HFFc6 (cell line): ENCODE measurements at regions not wholly inside any gene's neighbourhood (a gene's known extent, or its start where the extent isn't known, plus 50 kb on each side); places are given as distances from the start of the nearest gene placed in this dataset.

Experiments used
- DNase-seq: peaks from one replicate; pipeline ENCODE4 v3.0.0-alpha.2; 2018
- H3K27ac Mint-ChIP-seq: 2 replicates; pipeline ENCODE4 v1.8.0; 2020; ENCODE audit warnings: mild to moderate bottlenecking, mixed read lengths
- H3K27me3 Mint-ChIP-seq: 2 replicates; pipeline ENCODE4 v1.8.0; 2021; ENCODE audit warnings: mild to moderate bottlenecking, moderate library complexity, mixed read lengths; ENCODE audit not compliant: insufficient read depth
- H3K36me3 Mint-ChIP-seq: 2 replicates; pipeline ENCODE4 v1.8.0; 2021; ENCODE audit warnings: low read depth, mixed read lengths
- H3K4me1 Mint-ChIP-seq: 2 replicates; pipeline ENCODE4 v1.8.0; 2020; ENCODE audit warnings: low read depth, mixed read lengths
- H3K4me3 Mint-ChIP-seq: 2 replicates; pipeline ENCODE4 v1.8.0; 2020; ENCODE audit warnings: mild to moderate bottlenecking, moderate library complexity, mixed read lengths
- H3K9me3 Mint-ChIP-seq: 2 replicates; pipeline ENCODE4 v1.8.0; 2020; ENCODE audit warnings: mild to moderate bottlenecking, mixed read lengths
- TF ChIP-seq, protein P1 (sequence below): fragments of 200-600 bp; sonication (generic); IDR thresholded peaks from 2 replicates; pipeline ENCODE4 v1.5.0; 2021; ENCODE audit warnings: antibody characterized with exemption, mild to moderate bottlenecking

DNA sequence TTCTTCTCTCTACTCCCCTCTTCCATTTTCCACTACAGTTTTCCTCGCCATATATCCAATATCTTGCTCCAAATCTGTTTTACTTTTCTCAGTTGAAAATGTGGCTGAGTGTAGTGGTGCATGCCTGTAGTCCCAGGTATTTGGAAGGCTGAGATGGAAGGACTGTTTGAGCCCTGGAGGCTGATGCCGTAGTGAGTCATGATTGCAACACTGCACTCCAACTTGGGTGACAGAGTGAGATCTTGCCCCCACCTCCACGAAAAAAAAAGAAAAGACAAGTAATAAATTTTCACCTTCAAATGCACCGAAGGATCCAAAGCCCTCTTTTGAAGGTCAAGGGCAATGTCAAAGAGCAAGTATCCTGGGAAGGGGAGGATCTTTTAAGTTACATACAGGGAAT lies 592.3 kb downstream of the TMEM114 start:
- H3K27ac Mint-ChIP-seq, result no peak overlapping the region
- no peaks in the 10 kb centered on the region for H3K4me1 Mint-ChIP-seq
- peaks cover 68% of the 10 kb centered on the region for H3K9me3 Mint-ChIP-seq
- H3K36me3 Mint-ChIP-seq, result peaks cover 2% of the 10 kb centered on the region; the same call in 1 of the 2 replicates
- TF ChIP-seq, protein P1, sequence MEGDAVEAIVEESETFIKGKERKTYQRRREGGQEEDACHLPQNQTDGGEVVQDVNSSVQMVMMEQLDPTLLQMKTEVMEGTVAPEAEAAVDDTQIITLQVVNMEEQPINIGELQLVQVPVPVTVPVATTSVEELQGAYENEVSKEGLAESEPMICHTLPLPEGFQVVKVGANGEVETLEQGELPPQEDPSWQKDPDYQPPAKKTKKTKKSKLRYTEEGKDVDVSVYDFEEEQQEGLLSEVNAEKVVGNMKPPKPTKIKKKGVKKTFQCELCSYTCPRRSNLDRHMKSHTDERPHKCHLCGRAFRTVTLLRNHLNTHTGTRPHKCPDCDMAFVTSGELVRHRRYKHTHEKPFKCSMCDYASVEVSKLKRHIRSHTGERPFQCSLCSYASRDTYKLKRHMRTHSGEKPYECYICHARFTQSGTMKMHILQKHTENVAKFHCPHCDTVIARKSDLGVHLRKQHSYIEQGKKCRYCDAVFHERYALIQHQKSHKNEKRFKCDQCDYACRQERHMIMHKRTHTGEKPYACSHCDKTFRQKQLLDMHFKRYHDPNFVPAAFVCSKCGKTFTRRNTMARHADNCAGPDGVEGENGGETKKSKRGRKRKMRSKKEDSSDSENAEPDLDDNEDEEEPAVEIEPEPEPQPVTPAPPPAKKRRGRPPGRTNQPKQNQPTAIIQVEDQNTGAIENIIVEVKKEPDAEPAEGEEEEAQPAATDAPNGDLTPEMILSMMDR, result no peak
- no peaks in the 10 kb centered on the region for H3K27me3 Mint-ChIP-seq
- DNase-seq, result no peak
- H3K4me3 Mint-ChIP-seq, result no peak overlapping the region

DNA sequence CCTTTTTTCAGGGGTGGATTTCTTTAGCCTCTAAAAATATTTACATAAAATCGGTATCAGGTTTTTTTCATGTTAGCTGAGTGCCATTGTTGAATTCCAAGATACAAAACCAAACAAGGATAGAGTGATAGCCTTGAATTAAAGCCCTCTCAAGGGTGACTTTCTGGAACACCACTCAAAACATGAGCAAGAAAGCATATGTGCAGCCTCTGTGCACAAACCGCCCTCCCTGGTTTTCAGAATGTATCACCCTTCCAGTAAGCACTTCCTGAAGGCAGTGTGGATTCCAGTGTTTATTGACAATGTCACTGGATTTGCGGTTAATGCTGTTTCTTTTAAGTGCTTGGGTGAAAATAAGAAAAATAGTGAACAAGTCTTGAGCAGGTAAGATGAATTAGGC lies 597.7 kb downstream of the TMEM114 start:
- Mint-ChIP-seq H3K27ac (no peak overlapping the region), H3K4me1 (no peaks in the 10 kb centered on the region), H3K36me3 (no peaks in the 10 kb centered on the region), H3K4me3 (no peak overlapping the region), H3K27me3 (no peaks in the 10 kb centered on the region), H3K9me3 (peaks cover 55% of the 10 kb centered on the region)
- no peak for DNase-seq
- TF ChIP-seq, protein P1, result no peak

DNA sequence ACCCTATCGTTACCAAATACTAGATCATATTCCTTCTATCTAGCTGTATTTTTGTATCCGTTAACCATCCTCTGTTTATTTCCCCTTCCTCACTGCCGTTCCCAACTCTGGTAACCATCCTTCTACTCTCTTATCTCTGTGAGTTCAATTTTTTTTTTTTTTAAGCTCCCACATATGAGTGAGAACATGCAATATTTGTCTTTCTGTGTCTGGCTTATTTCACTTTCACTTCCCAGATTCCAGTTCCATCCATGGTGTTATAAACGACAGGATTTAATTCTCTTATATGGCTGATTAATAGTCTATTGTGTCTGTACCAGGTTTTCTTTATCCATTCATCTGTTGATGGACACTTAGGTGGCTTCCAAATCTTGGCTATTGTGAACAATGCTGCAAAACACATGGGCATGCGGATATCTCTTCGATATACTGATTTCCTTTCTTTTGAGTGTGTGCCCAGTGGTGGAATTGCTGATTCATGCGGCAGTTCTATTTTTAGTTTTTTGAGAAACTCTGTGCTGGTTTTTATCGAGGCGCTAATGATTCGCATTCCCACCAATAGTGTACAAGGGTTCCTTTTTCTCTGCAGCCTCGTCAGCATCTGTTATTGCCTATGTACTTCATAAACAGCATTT lies 599.6 kb downstream of the TMEM114 start:
- Mint-ChIP-seq H3K9me3 (peaks cover 64% of the 10 kb centered on the region), H3K4me3 (no peak overlapping the region), H3K27me3 (no peaks in the 10 kb centered on the region), H3K36me3 (no peaks in the 10 kb centered on the region), H3K27ac (no peak overlapping the region), H3K4me1 (no peaks in the 10 kb centered on the region)
- DNase-seq, result no peak
- TF ChIP-seq, protein P1, result no peak

DNA sequence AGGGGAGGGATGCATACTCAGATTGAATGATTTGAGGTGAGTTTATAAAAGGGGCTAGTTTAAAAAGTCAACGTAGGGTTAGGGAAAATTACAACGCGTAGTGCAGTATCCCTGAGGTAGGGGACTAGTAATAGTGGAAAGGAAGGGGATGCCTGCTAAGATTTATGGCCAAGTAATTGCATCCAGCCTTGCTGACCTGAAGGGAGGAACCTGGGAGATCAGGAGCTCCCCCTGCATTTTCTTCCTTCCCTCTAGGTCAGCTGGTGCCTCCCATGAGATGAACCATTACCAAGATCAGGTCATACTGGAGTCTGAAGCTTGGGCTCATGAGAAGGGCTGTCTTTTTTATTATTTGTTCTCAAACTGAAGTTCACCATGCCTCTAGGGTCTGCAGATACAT lies 606.6 kb downstream of the TMEM114 start:
- H3K4me1 Mint-ChIP-seq, result no peaks in the 10 kb centered on the region
- peaks cover 72% of the 10 kb centered on the region for H3K9me3 Mint-ChIP-seq
- no peak overlapping the region for H3K4me3 Mint-ChIP-seq
- H3K36me3 Mint-ChIP-seq, result no peaks in the 10 kb centered on the region
- TF ChIP-seq, protein P1, result no peak
- DNase-seq, result no peak
- no peak overlapping the region for H3K27ac Mint-ChIP-seq
- H3K27me3 Mint-ChIP-seq, result no peaks in the 10 kb centered on the region

DNA sequence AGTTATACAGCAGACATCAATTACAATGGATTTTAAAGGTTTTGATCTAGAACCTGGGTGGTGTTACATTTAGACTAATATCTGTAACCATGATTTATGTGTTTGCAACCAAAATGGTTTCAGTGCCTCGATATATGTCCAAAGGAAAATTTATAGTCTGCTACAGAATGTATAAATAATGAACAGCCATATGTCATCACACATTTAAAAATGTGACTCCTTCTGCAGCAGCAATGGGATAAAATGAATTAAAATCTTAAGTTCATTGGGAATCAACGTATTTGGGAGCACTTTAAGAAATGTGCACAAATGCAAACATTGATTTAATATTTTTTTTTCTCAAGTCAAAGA lies 610.2 kb downstream of the TMEM114 start:
- H3K4me1 Mint-ChIP-seq, result no peaks in the 10 kb centered on the region
- no peaks in the 10 kb centered on the region for H3K36me3 Mint-ChIP-seq
- H3K9me3 Mint-ChIP-seq, result peaks cover 52% of the 10 kb centered on the region
- no peak overlapping the region for H3K27ac Mint-ChIP-seq
- H3K27me3 Mint-ChIP-seq, result no peaks in the 10 kb centered on the region
- DNase-seq, result no peak
- H3K4me3 Mint-ChIP-seq, result no peak overlapping the region
- TF ChIP-seq, protein P1, result no peak
